CMK (cell line): ENCODE measurements at regions not wholly inside any gene's neighbourhood (a gene's known extent, or its start where the extent isn't known, plus 50 kb on each side); places are given as distances from the start of the nearest gene placed in this dataset.

Experiments
- DNase-seq: peaks from one replicate; pipeline ENCODE4 v3.0.0-alpha.2; 2010; ENCODE audit warnings: low read depth

DNA sequence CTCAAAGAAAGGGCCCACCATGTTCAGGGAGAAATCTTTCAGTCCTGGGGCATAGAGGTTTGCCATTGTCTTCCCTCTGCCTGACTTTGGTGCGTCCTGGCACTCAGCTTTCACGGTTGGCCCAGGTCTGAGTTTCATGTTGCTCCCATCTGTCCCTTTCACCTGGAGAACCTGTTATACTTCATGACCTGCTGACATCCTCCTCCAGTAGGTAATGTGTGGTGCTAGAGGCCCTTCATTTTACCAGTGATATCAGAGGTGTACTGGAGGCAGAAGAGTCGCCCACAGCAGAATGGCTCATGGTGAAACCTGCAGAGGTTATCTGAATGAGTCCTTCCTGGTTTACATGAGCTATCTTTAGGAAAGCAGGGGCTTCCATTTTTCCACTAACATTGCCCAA is 128.8 kb upstream of the DLX2 start:
- no peak for DNase-seq

GRCh38 chr2:172232708-172233396 is 130.2 kb upstream of the DLX2 start:
- no peak for DNase-seq

DNA sequence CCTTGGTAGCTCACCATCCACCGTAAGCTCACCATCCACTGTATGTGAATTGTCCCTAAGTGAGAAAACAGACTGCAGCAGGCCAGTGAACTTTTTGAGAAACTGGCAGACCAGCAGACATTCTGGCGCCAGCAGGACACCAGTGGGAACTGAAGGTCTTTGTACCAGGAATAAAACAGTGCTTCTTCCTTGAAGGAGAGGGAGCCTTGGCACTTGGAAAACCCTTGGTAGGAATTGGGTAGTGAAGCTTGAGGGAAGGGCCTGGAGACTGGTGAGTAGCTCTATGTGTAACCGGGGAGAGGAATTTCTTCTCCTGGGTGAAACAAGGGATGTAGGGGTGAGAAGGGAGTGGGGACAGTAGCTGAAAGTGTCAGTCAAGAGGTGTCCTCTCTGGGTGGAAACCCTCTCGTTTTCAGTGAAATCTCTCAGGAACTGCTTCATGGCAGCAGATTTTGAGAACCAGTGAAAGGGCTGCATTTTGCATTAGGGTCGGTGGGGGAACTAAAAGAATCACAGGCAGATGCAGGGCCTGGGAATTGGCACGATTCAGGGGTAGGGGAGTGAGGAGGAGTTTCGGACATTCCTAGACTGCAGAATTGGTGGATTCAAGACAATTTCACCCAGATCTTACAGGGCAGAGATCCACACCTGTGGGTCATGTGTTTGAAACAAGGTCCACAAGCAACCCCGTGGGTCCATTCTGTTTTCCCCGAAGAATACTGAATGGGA is 131.5 kb upstream of the DLX2 start:
- no peak for DNase-seq

DNA sequence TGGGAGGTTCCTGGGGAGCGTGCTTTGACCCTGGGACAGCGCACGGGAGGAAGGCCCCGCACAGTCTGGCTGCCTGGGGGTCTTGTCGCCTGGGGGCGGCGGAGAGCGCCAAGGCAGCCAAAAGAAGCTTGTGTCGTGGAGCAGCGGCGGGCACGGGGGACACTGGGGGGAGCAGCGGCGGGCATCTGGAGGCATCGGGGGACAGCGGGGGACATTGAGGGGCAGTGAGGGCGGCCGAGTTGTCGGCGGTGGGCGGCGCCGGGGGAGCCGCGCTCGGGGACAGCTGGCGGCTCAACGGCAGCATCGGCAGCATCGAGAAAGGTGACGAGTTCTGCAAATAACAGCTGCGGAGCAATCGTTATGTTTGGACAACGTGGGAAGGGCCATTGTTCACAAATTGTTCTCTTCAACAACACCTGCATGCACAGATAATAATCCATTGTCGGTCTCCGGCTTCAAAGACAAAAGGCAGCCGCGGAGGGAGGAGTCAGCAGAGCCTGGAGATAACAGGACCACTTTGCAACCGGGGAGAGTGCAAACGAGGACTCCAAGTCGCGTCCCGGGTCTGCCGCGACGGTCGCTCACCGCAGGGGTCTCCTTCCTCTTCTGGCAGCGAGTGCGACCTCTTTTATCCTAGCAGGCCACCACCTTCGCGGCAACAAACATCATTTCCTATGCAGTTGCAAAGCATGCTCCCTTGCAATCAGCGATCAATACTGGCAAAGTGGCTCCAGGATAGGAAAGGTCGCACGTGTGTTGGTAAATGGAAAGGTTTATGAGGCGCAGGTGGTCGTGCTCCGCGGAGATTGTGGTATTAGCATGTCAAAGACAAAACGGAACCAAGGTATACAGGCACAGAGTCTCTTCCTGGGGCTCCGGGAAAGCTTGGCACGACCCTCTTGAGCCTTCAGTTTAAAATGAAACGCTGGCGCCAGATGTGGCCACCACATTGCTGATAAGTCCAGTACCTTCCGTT is 132.3 kb upstream of the DLX2 start:
- no peak for DNase-seq

DNA sequence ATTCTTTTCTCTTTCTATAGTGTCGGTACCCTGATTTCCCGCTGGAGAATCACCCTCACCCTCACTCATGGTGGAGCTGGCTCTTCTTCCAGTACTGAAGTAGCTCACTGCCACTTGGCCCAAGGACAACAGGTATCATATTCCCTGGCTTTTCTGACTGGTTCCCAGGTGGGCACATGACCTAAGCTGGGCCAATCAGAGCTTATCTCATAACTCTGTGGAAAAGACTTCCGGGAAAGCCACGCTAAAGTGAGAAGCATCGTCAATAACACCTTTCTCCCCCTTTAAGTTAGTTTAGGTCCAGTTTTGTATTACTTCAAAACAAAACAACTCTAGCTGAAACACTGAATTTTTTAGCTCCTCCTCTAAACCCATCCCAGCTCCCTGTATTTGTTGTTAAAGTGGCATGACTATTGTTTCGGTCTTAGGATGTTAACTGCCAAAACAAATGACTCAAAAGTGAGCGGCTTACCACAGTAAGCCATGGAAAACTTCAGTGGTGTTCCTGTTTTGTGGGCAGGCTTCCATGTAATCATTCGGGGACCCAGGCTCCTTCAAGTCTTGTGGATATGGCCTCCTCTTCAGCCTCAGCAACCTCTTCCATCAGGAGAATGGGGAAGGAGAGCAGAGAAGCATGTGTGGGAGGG is 137.4 kb upstream of the DLX2 start:
- no peak for DNase-seq

DNA sequence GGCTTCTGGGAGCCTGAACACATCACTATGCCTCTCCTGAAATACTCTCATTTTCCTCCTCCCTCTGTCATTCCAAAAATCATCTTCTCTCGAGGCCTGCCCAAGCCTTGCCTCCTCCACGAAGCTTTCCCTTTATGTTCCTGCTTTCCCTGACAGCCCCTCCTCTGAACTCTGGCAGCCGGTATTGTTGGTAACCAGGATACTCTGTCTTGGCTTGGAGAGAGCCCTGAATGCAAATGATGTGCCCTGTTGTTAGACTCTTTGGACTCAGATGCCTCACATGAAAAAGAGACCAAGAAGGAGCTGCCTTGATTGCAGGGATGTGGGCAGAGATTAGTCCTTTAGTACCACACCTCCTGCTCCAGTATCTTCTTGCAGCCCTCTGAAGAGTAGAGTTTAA is 138.5 kb upstream of the DLX2 start:
- DNase-seq = no peak

DNA sequence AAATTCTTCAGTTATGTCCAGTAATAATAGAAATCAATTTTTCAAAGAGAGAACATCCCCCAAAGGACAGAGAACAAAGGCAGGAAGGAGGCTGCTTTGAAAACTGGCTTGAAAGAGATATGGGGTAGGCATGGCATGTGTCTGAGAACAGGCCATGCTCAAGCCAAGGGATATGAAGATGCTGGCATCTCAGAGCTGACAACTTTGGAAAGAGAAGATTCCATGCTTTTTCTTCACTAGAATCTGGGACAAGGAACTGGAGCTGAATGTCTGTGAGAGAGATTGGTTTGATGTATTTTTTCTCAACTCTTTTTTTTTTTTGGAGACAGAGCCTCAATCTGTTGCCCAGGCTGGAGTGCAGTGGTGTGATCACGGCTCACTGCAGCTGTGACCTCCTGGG is 139.8 kb upstream of the DLX2 start:
- DNase-seq = no peak

DNA sequence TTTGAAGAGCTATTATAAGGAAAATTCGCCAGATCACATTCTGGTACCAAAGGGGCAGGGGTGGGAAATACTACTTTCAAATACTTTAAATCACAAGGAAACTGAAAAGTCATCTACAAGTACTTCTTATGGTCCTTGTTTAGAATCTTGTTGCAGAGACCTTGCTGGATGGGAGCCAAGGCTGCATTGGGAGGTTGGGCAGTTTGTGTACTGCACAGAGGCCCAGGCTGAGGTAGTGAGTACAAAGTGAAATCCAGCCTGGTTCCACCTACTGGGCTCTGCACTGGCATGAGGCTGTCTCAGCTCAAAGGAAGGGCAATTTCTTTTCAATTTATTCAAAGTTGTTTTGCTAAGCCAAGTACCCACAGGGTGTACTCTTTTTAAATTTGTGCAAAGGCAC is 140.3 kb upstream of the DLX2 start:
- DNase-seq = no peak

- DNase-seq = no peak
These were observed 141.9 kb upstream of the DLX2 start for GRCh38 chr2:172244419-172245130.

- DNase-seq = peak; percentile 22
These were observed 143.9 kb upstream of the DLX2 start for GRCh38 chr2:172246649-172247048.

- no peak for DNase-seq
These were observed 144.5 kb upstream of the DLX2 start for GRCh38 chr2:172247203-172247602.

DNA sequence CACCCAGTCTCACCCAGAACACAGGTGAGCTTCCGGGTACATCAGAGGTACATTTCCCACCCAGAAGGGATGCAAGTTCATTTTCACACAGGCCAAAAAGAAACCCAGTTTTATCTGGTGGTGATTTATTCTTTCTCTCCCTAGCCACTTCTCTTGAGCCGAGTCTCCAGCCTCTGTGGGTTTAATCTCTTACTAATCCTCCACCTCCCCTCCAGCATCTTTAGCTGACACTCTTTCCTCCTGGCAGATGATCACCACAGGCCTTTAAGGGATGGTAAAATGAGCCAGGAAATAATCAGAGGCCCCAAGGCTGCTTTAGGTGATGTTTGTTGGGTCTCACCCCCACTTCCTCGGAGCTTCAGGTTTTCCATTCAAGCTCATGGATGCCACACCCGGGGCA is 145.7 kb upstream of the DLX2 start:
- no peak for DNase-seq

DNA sequence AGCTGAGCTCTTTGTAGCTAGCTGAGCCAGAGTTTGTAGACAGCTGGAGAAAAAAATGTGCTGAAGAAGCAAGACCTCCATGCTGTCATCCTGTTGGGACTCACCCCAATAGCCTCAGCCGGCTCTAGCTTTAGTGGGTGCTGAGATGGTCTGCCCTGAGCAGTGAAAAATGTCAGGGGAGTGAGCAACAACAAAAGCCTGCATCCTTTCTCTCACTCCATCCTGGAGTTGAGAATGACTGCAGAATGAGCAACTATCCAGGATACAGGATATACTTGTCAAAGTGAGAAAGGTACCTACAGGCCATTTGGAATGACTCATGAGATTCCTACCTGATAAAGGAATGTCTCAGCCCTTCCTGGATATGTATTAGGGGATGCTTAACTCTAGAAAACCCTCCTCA is 146.1 kb upstream of the DLX2 start:
- no peak for DNase-seq

- no peak for DNase-seq
These were observed 146.6 kb upstream of the DLX2 start for GRCh38 chr2:172249334-172249733.

- no peak for DNase-seq
These were observed 147.3 kb upstream of the DLX2 start for GRCh38 chr2:172249986-172250385.

DNA sequence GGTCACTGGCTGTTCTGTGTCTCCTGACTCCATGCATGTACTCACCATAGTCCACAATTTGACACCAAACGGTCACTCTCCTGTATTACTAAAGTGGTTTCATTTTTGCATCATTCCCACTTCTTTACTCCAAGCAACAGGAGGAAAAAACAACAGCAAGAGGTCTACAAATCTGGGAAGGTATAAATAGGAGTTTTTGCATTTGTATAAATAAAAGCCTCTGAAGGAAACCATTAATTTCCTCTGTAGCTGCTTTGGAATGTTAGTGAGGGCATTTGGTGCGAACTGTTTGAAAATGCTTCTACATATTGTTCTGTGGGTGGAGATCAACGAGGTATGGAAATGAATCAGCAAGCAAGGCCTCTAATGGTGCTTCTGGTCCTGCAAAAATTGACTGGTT is 148.5 kb upstream of the DLX2 start:
- DNase-seq = no peak

DNA sequence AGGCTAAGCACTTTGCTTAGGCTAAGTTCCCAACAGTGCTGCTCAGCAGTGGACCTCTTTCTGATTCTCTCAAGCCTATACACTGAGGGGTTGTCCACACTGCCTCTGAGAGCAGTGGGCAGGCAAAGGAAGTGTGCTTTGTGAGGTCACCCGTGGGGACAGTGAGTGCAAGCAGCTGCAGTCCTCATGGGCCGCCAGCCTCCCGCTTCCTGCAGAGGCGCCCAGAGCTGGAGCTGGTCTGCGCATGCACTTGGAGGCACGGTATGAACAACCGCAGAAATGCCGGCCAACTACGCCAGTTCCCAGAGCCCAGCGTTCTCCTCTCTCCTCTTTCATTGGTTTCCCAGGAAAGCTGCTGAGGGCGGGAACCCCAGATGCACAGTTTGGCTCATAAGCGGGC is 149.5 kb upstream of the DLX2 start:
- no peak for DNase-seq

DNA sequence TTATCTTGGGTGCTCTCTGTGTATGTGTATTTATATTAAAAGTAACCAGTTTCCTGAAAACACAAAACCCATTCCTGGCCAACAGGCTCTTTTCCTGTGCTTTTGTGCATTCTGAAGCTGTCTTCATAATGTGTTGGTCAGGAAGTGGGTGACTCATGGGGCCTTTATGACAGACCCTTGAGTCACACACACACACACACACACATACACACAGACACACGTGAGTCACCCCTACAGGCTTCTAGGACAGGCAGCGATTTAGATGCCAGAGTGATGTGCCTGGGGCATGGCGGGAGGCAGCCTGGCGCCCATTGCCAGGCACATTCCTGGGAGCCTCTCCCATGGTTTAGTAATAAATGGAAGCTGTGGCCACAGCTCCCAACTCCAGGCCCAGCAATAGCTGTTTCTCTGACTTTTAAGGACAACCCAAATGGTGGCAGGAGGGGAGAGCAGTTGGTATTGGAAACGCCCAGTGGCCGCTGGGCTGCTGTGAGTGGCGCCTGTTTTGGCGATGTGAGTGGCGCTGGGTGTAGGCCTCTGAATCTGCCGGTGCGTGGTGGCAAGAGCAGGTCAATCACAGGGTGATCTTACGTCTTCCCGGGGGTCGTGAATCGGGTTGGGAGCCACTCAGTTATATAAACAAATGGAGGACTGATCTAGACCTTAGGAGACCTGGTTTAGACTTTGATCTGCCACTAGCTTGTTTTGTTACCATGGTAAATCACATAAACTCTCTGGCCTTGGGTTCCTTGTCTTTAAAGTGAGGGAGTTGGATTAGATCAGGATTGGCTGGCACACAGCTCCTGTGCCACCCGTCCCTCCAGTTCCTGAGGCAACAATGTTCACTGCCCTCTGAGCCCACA is 150.7 kb upstream of the DLX2 start:
- DNase-seq = peak; percentile 30

- no peak for DNase-seq
These were observed 154.2 kb upstream of the DLX2 start for GRCh38 chr2:172256886-172257285.

GRCh38 chr2:172259827-172260226 is 157.1 kb upstream of the DLX2 start:
- DNase-seq = no peak

DNA sequence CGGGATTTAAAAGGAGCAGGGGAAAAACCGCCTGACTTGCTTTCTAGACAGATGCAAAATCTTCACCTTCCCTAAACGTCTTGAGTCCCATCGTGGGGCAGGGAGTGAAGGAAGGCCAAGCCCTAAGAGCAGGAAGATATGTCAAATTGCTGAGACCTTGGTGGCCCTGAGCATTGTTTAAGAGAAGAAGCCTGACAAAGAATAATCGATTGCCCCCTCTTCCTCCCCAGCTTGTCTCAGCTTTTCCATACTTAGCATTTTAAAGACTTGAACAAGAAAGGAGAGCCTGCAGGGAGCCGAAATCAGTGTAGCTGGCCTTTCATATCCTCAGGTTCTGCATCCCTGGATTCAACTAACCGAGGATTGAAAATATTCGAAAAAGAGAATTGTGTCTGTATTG is 157.6 kb upstream of the DLX2 start:
- no peak for DNase-seq
